Lung (tissue), 11 donors: ENCODE measurements at regions not wholly inside any gene's neighbourhood (a gene's known extent, or its start where the extent isn't known, plus 50 kb on each side); places are given as distances from the start of the nearest gene placed in this dataset.

Experiments used
- ATAC-seq: fragments of 200-7000 bp; cut with Tn5 transposase; one replicate; pipeline ENCODE4 v1.9.1; 2020; ENCODE audit warnings: moderate number of reproducible peaks; ENCODE audit not compliant: insufficient read depth, low FRiP score
- DNase-seq, 3 donors: peaks; one replicate each; pipeline ENCODE4 v3.0.0-alpha.2; 2013 to 2017
- H3K27ac ChIP-seq, 2 donors: one replicate each; pipeline ENCODE4 v1.5.1; 2013; ENCODE audit warnings: mild to moderate bottlenecking in 2 of 2, moderate library complexity in 2 of 2, control low read depth in 1 of 2, inconsistent platforms in 1 of 2, low read depth in 1 of 2, low read length in 1 of 2
- H3K27me3 ChIP-seq, 3 donors: one replicate each; pipeline ENCODE4 v1.5.1; 2013; ENCODE audit warnings: low read length in 2 of 3; ENCODE audit not compliant: control insufficient read depth in 3 of 3, insufficient read depth in 3 of 3
- H3K36me3 ChIP-seq, 4 donors: one replicate each; pipeline ENCODE4 v1.5.1; 2013; ENCODE audit warnings: low read length in 4 of 4, mild to moderate bottlenecking in 1 of 4, moderate library complexity in 1 of 4; ENCODE audit not compliant: control insufficient read depth in 4 of 4, insufficient read depth in 4 of 4
- H3K4me1 ChIP-seq, 5 donors: one replicate each; pipeline ENCODE4 v1.5.1; 2013; ENCODE audit warnings: low read length in 5 of 5, mild to moderate bottlenecking in 2 of 5, moderate library complexity in 1 of 5; ENCODE audit not compliant: control insufficient read depth in 5 of 5, insufficient read depth in 5 of 5
- H3K4me3 ChIP-seq: one replicate; pipeline ENCODE4 v1.5.1; 2013; ENCODE audit warnings: mild to moderate bottlenecking, control low read depth, moderate library complexity
- H3K9ac ChIP-seq, 2 donors: one replicate each; pipeline ENCODE4 v1.5.1; 2013; ENCODE audit warnings: low read length in 2 of 2, control low read depth in 1 of 2; ENCODE audit not compliant: insufficient read depth in 1 of 2
- H3K9me3 ChIP-seq, 4 donors: one replicate each; pipeline ENCODE4 v1.5.1; 2013; ENCODE audit warnings: low read length in 3 of 4, mild to moderate bottlenecking in 1 of 4, moderate library complexity in 1 of 4; ENCODE audit not compliant: control insufficient read depth in 4 of 4, insufficient read depth in 3 of 4
- WGBS, 2 donors: extraction: QIAGEN DNeasy Blood & Tissue Kit; methylation state at CpG; one replicate each; pipeline ENCODE4 v1.1.7; 2013; 5-methylcytosine and 5-hydroxymethylcytosine counted together
- TF ChIP-seq, protein P1 (sequence below): IDR thresholded peaks from 2 replicates; pipeline ENCODE4 v1.5.1; 2012; ENCODE audit warnings: mild to moderate bottlenecking; ENCODE audit errors: control extremely low read depth, extremely low read depth
- donor health status: control.
- donor health status: control.
- donor health status: Bipolar disorder and iron deficiency.
- donor health status: healthy.
- donor health status: DM: yes; HTN: yes; CAD: no.

DNA sequence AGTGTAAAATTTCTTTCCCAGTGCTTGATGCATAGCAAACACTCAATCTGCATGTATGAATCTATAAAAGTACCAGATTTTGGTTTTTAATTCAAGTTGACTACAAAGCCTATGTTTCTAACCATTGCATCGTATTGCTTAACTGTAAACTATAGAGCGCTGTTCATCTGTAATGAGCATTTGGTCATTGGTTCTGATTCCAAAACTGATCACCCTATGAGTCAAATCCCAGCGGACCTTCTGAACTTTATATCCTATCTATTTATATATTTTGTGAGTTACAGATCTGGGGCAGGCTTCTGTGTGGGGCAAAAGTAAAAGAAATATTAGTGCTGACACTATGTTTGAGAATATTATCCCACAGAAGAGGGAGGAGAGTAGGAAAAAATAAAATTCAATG lies 305.7 kb upstream of the TNC start:
- H3K4me1 ChIP-seq: no peaks in the 10 kb centered on the region
- H3K9ac ChIP-seq: no peak overlapping the region
- H3K4me3 ChIP-seq: no peak overlapping the region
- H3K9me3 ChIP-seq: peaks cover 0 to 11% (median 7%) of the 10 kb centered on the region in 4 donors
- TF ChIP-seq, protein P1, sequence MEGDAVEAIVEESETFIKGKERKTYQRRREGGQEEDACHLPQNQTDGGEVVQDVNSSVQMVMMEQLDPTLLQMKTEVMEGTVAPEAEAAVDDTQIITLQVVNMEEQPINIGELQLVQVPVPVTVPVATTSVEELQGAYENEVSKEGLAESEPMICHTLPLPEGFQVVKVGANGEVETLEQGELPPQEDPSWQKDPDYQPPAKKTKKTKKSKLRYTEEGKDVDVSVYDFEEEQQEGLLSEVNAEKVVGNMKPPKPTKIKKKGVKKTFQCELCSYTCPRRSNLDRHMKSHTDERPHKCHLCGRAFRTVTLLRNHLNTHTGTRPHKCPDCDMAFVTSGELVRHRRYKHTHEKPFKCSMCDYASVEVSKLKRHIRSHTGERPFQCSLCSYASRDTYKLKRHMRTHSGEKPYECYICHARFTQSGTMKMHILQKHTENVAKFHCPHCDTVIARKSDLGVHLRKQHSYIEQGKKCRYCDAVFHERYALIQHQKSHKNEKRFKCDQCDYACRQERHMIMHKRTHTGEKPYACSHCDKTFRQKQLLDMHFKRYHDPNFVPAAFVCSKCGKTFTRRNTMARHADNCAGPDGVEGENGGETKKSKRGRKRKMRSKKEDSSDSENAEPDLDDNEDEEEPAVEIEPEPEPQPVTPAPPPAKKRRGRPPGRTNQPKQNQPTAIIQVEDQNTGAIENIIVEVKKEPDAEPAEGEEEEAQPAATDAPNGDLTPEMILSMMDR: no peak
- H3K27me3 ChIP-seq: no peaks in the 10 kb centered on the region
- ATAC-seq (no peak), DNase-seq (no peak)
- no peaks in the 10 kb centered on the region for H3K36me3 ChIP-seq
- 92 to 97% methylated on average over 3 of the region's 3 CpGs for WGBS, 2 donors
- H3K27ac ChIP-seq: no peak overlapping the region

DNA sequence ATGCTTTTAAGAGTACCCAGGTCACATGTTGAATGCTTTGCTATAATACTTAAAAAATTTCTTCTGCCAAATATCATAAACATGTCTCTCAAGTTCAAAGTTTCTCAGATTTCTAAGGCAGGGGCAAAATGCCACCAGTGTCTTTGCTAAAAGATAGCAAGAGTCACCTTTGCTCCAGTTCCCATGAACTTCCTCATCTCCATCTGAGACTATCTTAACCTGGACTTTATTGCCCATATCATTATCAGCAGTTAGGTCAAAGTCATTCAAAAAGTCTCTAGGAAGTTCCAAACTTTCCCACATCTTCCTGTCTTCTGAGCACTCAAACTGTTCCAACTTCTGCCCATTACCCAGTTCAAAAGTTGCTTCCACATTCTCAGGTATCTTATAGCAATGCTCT lies 307.6 kb upstream of the TNC start:
- H3K27ac ChIP-seq: no peak overlapping the region
- DNase-seq (no peak), ATAC-seq (no peak)
- no peaks in the 10 kb centered on the region for H3K4me1 ChIP-seq
- H3K4me3 ChIP-seq: no peak overlapping the region
- no peak overlapping the region for H3K9ac ChIP-seq
- TF ChIP-seq, protein P1: no peak
- H3K36me3 ChIP-seq: no peaks in the 10 kb centered on the region
- H3K9me3 ChIP-seq: peaks cover 0 to 8% (median 5%) of the 10 kb centered on the region in 4 donors
- H3K27me3 ChIP-seq: no peaks in the 10 kb centered on the region

DNA sequence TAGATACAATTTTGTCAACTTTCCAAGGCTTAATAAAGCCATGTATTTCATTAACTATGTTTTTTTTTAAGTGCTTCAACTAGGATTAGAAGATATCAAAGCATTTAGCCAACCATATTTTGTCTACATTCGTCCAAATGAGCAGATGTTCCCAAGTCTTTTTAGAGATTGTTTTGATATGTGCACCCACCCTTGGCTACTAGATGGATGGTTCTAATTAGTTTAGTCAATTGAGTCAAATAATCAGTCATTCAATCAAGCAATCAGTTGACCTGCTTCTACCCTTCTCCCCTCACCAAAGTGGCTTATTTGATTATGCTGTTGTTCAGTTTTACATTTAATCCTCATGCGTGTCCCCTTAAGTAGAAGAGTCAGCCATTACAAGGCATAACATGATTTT lies 319.5 kb upstream of the TNC start:
- Histone ChIP-seq H3K36me3 (no peaks in the 10 kb centered on the region), H3K4me3 (no peak overlapping the region), H3K9me3 (no peaks in the 10 kb centered on the region), H3K27ac (no peak overlapping the region), H3K27me3 (no peaks in the 10 kb centered on the region), H3K9ac (no peak overlapping the region), H3K4me1 (peaks cover 0 to 21% (median 4%) of the 10 kb centered on the region in 5 donors)
- DNase-seq (no peak), ATAC-seq (no peak)
- WGBS, 2 donors: 87 to 92% methylated on average over 2 of the region's 2 CpGs
- TF ChIP-seq, protein P1: no peak

DNA sequence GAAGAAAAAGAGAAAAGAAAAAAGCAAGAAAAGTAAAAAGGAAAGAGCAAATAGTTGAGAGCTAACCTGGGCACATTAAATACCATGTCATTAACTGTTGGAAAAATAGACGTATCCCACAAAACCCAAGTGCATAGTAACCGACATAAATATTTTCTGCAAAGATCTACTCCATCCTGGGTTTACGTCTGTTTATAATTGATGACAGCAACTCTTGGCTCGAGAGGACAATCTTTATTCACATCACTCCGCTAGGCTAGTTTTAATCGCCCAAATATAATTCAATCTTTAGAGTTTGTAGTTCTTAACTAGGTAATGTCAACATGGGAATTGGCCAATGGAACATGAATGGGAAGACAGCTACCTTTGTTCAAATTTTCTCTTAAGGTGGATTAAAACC lies 321.7 kb upstream of the TNC start:
- Histone ChIP-seq H3K9ac (no peak overlapping the region), H3K36me3 (no peaks in the 10 kb centered on the region), H3K4me3 (no peak overlapping the region), H3K27me3 (no peaks in the 10 kb centered on the region), H3K27ac (no peak overlapping the region), H3K9me3 (no peaks in the 10 kb centered on the region), H3K4me1 (peaks cover 0 to 28% (median 4%) of the 10 kb centered on the region in 5 donors)
- WGBS, 2 donors: 76 to 78% methylated on average over 6 of the region's 6 CpGs
- ATAC-seq (no peak), DNase-seq (no peak)
- TF ChIP-seq, protein P1: no peak
